ENCODE measurements at regions not wholly inside any gene's neighbourhood (a gene's known extent, or its start where the extent isn't known, plus 50 kb on each side); places are given as distances from the start of the nearest gene placed in this dataset.

DNA sequence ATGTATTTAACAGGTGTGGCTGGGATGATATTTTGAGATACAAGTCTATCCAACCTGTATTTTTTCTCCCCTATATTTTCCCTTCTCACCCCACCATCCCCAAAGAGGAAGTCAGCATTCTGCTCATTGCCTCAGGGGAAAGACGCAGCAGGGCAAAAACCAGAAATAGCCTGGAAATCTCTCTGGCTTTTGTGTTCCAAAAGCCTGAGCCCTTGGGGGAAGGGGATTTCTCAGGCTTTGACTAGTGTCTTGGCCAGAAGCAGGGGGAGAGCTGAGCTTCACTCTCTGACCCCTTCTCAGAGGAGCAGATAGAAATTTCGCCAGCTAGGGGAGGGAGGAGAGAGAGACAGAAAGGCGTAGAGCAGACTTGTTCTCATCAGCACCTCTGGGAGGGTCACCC, 244.7 kb downstream of the RRAGC start:
- Histone ChIP-seq H3K36me3 (ENCODE audit: control insufficient read depth, low read length) (no peaks in the 10 kb centered on the region), H3K4me3 (ENCODE audit: low read length) (no peak overlapping the region), H3F3A (ENCODE audit: control insufficient read depth, insufficient read depth) (no peaks in the 10 kb centered on the region), H3K27me3 (ENCODE audit: control insufficient read depth, low read length) (peaks cover 3% of the 10 kb centered on the region; the same call in 1 of the 2 replicates), H3K4me1 (ENCODE audit: control insufficient read depth, low read length) (no peaks in the 10 kb centered on the region), H3K27ac (ENCODE audit: low read depth, low read length) (no peak overlapping the region), H3K79me2 (ENCODE audit: control insufficient read depth, low read length) (no peaks in the 10 kb centered on the region), H3K4me2 (ENCODE audit: low read length) (no peak overlapping the region), H4K20me1 (ENCODE audit: control insufficient read depth, insufficient read depth, low read depth, low read length) (no peaks in the 10 kb centered on the region), H3K9me2 (replicated peaks; ENCODE audit: control insufficient read depth, low read length) (no peaks in the 10 kb centered on the region), H3K9me3 (ENCODE audit: control insufficient read depth, insufficient read depth, low read length) (peaks cover 12% of the 10 kb centered on the region; the same call in 1 of the 2 replicates)
- no peak for TF ChIP-seq EZH2phosphoT487 (IDR thresholded peaks at IDR 0.05; ENCODE audit: borderline replicate concordance, low read length)
- TF ChIP-seq, protein P1, sequence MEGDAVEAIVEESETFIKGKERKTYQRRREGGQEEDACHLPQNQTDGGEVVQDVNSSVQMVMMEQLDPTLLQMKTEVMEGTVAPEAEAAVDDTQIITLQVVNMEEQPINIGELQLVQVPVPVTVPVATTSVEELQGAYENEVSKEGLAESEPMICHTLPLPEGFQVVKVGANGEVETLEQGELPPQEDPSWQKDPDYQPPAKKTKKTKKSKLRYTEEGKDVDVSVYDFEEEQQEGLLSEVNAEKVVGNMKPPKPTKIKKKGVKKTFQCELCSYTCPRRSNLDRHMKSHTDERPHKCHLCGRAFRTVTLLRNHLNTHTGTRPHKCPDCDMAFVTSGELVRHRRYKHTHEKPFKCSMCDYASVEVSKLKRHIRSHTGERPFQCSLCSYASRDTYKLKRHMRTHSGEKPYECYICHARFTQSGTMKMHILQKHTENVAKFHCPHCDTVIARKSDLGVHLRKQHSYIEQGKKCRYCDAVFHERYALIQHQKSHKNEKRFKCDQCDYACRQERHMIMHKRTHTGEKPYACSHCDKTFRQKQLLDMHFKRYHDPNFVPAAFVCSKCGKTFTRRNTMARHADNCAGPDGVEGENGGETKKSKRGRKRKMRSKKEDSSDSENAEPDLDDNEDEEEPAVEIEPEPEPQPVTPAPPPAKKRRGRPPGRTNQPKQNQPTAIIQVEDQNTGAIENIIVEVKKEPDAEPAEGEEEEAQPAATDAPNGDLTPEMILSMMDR (IDR thresholded peaks at IDR 0.05; ENCODE audit: low read depth, low read length, poor library complexity, severe bottlenecking): no peak

DNA sequence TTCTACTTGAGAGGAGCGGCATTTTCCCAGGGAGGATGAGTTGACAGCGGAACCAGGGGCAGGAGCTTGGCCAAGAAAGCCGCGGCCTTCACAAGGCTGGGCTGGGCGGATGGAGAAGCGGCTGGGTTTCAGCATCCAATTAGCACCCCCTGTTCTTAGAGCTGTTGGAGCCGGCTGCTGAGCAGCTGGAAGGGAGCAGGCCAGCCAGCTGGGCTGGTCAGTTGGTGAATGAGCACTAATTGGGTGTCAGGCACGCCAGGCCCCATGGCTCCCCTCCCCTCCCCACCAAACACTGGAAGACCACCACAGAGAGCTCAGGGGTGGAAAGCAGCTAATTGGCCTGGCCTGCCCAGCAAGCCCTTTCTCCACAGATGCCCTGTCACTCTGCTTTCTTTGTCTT, 245.6 kb downstream of the RRAGC start:
- Histone ChIP-seq H3K9me2 (replicated peaks; ENCODE audit: control insufficient read depth, low read length) (no peaks in the 10 kb centered on the region), H3K27ac (ENCODE audit: low read depth, low read length) (no peak overlapping the region), H3K27me3 (ENCODE audit: control insufficient read depth, low read length) (peaks cover under 1% of the 10 kb centered on the region; the same call in 1 of the 2 replicates), H3K4me3 (ENCODE audit: low read length) (no peak overlapping the region), H3F3A (ENCODE audit: control insufficient read depth, insufficient read depth) (no peaks in the 10 kb centered on the region), H3K9me3 (ENCODE audit: control insufficient read depth, insufficient read depth, low read length) (peaks cover 12% of the 10 kb centered on the region; the same call in 1 of the 2 replicates), H3K4me2 (ENCODE audit: low read length) (no peak overlapping the region), H4K20me1 (ENCODE audit: control insufficient read depth, insufficient read depth, low read depth, low read length) (no peaks in the 10 kb centered on the region), H3K4me1 (ENCODE audit: control insufficient read depth, low read length) (no peaks in the 10 kb centered on the region), H3K79me2 (ENCODE audit: control insufficient read depth, low read length) (no peaks in the 10 kb centered on the region), H3K36me3 (ENCODE audit: control insufficient read depth, low read length) (no peaks in the 10 kb centered on the region)
- TF ChIP-seq, protein P1 (IDR thresholded peaks at IDR 0.05; ENCODE audit: low read depth, low read length, poor library complexity, severe bottlenecking): no peak
- no peak for TF ChIP-seq EZH2phosphoT487 (IDR thresholded peaks at IDR 0.05; ENCODE audit: borderline replicate concordance, low read length)

DNA sequence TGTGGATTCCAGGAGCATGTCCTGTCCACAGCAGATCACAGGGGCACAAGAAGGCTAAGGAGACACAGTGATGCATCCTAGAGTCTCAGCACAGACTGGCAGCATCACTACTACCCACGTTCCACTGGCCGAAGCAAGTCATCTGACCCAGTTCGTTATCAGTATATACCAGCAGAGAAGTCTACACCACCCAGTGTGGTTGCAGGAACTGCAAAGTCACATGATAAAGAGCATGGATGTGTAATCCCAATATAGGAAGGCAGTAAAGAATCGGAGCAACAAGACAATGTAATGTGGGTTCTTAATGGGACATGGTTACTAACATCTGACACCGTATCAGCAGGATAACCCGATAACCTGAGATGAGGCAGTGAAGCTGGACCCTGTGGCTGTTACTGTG, 246.6 kb downstream of the RRAGC start:
- Histone ChIP-seq H3K36me3 (ENCODE audit: control insufficient read depth, low read length) (no peaks in the 10 kb centered on the region), H3K4me3 (ENCODE audit: low read length) (no peak overlapping the region), H3K9me3 (ENCODE audit: control insufficient read depth, insufficient read depth, low read length) (peaks cover 12% of the 10 kb centered on the region; the same call in 1 of the 2 replicates), H3F3A (ENCODE audit: control insufficient read depth, insufficient read depth) (no peaks in the 10 kb centered on the region), H3K4me1 (ENCODE audit: control insufficient read depth, low read length) (no peaks in the 10 kb centered on the region), H3K27ac (ENCODE audit: low read depth, low read length) (no peak overlapping the region), H3K27me3 (ENCODE audit: control insufficient read depth, low read length) (no peaks in the 10 kb centered on the region), H3K79me2 (ENCODE audit: control insufficient read depth, low read length) (no peaks in the 10 kb centered on the region), H4K20me1 (ENCODE audit: control insufficient read depth, insufficient read depth, low read depth, low read length) (no peaks in the 10 kb centered on the region), H3K4me2 (ENCODE audit: low read length) (no peak overlapping the region), H3K9me2 (replicated peaks; ENCODE audit: control insufficient read depth, low read length) (no peaks in the 10 kb centered on the region)
- no peak for TF ChIP-seq EZH2phosphoT487 (IDR thresholded peaks at IDR 0.05; ENCODE audit: borderline replicate concordance, low read length)
- TF ChIP-seq, protein P1 (IDR thresholded peaks at IDR 0.05; ENCODE audit: low read depth, low read length, poor library complexity, severe bottlenecking): no peak

All from DOHH2 (cell line).